ENCODE measurements at regions not wholly inside any gene's neighbourhood (a gene's known extent, or its start where the extent isn't known, plus 50 kb on each side); places are given as distances from the start of the nearest gene placed in this dataset.

GRCh38 chr3:135801018-135801417 lies 164.5 kb upstream of the PPP2R3A start:
- DNase-seq (ENCODE audit: missing footprints) (no peak), ATAC-seq (no peak)
- intact Hi-C loops (cut with DNase I): no loop called here

- intact Hi-C loops (cut with DNase I): no loop called here
- ATAC-seq: no peak
- DNase-seq (ENCODE audit: missing footprints): no peak
Measured at GRCh38 chr3:135802171-135802570, 163.4 kb upstream of the PPP2R3A start.

GRCh38 chr3:135803028-135803692 lies 162.4 kb upstream of the PPP2R3A start:
- ATAC-seq (no peak), DNase-seq (ENCODE audit: missing footprints) (no peak)
- intact Hi-C loops (cut with DNase I): no loop called here

- no peak for ATAC-seq
- intact Hi-C loops (cut with DNase I): loop anchor here (5.0 kb wide), 1 partner anchor 1272 kb away; no protein-coding TSS in a partner anchor
- DNase-seq (ENCODE audit: missing footprints): no peak
Measured at GRCh38 chr3:135805752-135806151, 159.8 kb upstream of the PPP2R3A start.

- intact Hi-C loops (cut with DNase I): loop anchor here (5.0 kb wide), 1 partner anchor 1271 kb away; no protein-coding TSS in a partner anchor
Measured at GRCh38 chr3:135806317-135806716, 159.2 kb upstream of the PPP2R3A start.

GRCh38 chr3:135807879-135808278 lies 157.6 kb upstream of the PPP2R3A start:
- DNase-seq (ENCODE audit: missing footprints) (no peak), ATAC-seq (no peak)
- intact Hi-C loops (cut with DNase I): loop anchor here (5.0 kb wide), 1 partner anchor 1269 kb away; no protein-coding TSS in a partner anchor

More at GRCh38 chr3:135806317-135806716, 159.2 kb upstream of the PPP2R3A start:
- DNase-seq (ENCODE audit: missing footprints): no peak
- ATAC-seq: no peak

GRCh38 chr3:135809021-135809634 lies 156.4 kb upstream of the PPP2R3A start:
- ATAC-seq (no peak), DNase-seq (ENCODE audit: missing footprints) (no peak)
- intact Hi-C loops (cut with DNase I): loop anchor here (5.0 kb wide), 1 partner anchor 1268 kb away; no protein-coding TSS in a partner anchor

- intact Hi-C loops (cut with DNase I): no loop called here
- no peak for DNase-seq (ENCODE audit: missing footprints)
- no peak for ATAC-seq
Measured at GRCh38 chr3:135811651-135812050, 153.9 kb upstream of the PPP2R3A start.

- no peak for DNase-seq (ENCODE audit: missing footprints)
- ATAC-seq: no peak
- intact Hi-C loops (cut with DNase I): no loop called here
Measured at GRCh38 chr3:135812057-135812456, 153.5 kb upstream of the PPP2R3A start.

- ATAC-seq (no peak), DNase-seq (ENCODE audit: missing footprints) (no peak)
- intact Hi-C loops (cut with DNase I): no loop called here
Measured at GRCh38 chr3:135834465-135834864, 131.1 kb upstream of the PPP2R3A start.

- DNase-seq (ENCODE audit: missing footprints) (no peak), ATAC-seq (no peak)
- intact Hi-C loops (cut with DNase I): no loop called here
Measured at GRCh38 chr3:135837977-135838631, 127.4 kb upstream of the PPP2R3A start.

- ATAC-seq (no peak), DNase-seq (ENCODE audit: missing footprints) (no peak)
- intact Hi-C loops (cut with DNase I): no loop called here
Measured at GRCh38 chr3:135840436-135840835, 125.1 kb upstream of the PPP2R3A start.

GRCh38 chr3:135844386-135844785 lies 121.1 kb upstream of the PPP2R3A start:
- ATAC-seq: no peak
- intact Hi-C loops (cut with DNase I): no loop called here
- no peak for DNase-seq (ENCODE audit: missing footprints)

GRCh38 chr3:135848051-135848450 lies 117.5 kb upstream of the PPP2R3A start:
- intact Hi-C loops (cut with DNase I): no loop called here
- ATAC-seq (no peak), DNase-seq (ENCODE audit: missing footprints) (no peak)

- DNase-seq (ENCODE audit: missing footprints): no peak
- no peak for ATAC-seq
- intact Hi-C loops (cut with DNase I): no loop called here
Measured at GRCh38 chr3:135849827-135850226, 115.7 kb upstream of the PPP2R3A start.

GRCh38 chr3:135851201-135852081 lies 114.1 kb upstream of the PPP2R3A start:
- ATAC-seq (no peak), DNase-seq (ENCODE audit: missing footprints) (no peak)
- intact Hi-C loops (cut with DNase I): no loop called here

GRCh38 chr3:135853981-135854380 lies 111.5 kb upstream of the PPP2R3A start:
- ATAC-seq (no peak), DNase-seq (ENCODE audit: missing footprints) (no peak)
- intact Hi-C loops (cut with DNase I): no loop called here

GRCh38 chr3:135860761-135861160 lies 104.8 kb upstream of the PPP2R3A start:
- ATAC-seq: no peak
- intact Hi-C loops (cut with DNase I): no loop called here

GRCh38 chr3:135862361-135862760 lies 103.2 kb upstream of the PPP2R3A start:
- intact Hi-C loops (cut with DNase I): no loop called here
- ATAC-seq (no peak), DNase-seq (ENCODE audit: missing footprints) (no peak)

More at GRCh38 chr3:135860761-135861160, 104.8 kb upstream of the PPP2R3A start:
- no peak for DNase-seq (ENCODE audit: missing footprints)
